Psoas muscle (tissue), 7 donors: ENCODE measurements at regions not wholly inside any gene's neighbourhood (a gene's known extent, or its start where the extent isn't known, plus 50 kb on each side); places are given as distances from the start of the nearest gene placed in this dataset.

Experiments
- ATAC-seq, 4 donors: fragments of 200-7000 bp; cut with Tn5 transposase; one replicate each; pipeline ENCODE4 v1.9.1; 2020; ENCODE audit warnings: moderate library complexity in 3 of 4, mild to moderate bottlenecking in 2 of 4
- DNase-seq, 2 donors: peaks; one replicate each; pipeline ENCODE4 v3.0.0-alpha.2; 2020
- H3K27ac ChIP-seq: fragments of 200-600 bp; one replicate; pipeline ENCODE4 v1.8.0; 2022
- H3K27me3 ChIP-seq, 3 donors: fragments of 200-600 bp in 1 of 3; one replicate each; pipeline versions ENCODE4 v1.6.1 to v1.8.0; 2013 to 2022; ENCODE audit warnings: low read length in 2 of 3, mild to moderate bottlenecking in 2 of 3, moderate library complexity in 1 of 3; ENCODE audit not compliant: insufficient read depth in 3 of 3
- H3K36me3 ChIP-seq, 2 donors: fragments of 200-600 bp in 1 of 2; one replicate each; pipeline versions ENCODE4 v1.6.1 to v1.8.0; 2013 to 2022; ENCODE audit warnings: low read depth in 1 of 2, mild to moderate bottlenecking in 1 of 2, moderate library complexity in 1 of 2; ENCODE audit not compliant: insufficient read depth in 1 of 2
- H3K4me1 ChIP-seq: fragments of 200-600 bp; one replicate; pipeline ENCODE4 v1.8.0; 2022
- H3K4me3 ChIP-seq: fragments of 200-600 bp; one replicate; pipeline ENCODE4 v1.8.0; 2022; ENCODE audit warnings: mild to moderate bottlenecking
- H3K9me3 ChIP-seq: fragments of 200-600 bp; one replicate; pipeline ENCODE4 v1.8.0; 2022
- WGBS, 3 donors: extraction: QIAGEN DNeasy Blood & Tissue Kit; methylation state at CpG; one replicate each; pipeline versions ENCODE4 v1.1.6 to v1.1.7; 2013; 5-methylcytosine and 5-hydroxymethylcytosine counted together
- intact Hi-C, 2 donors: fragments of 100-400 bp; cut with DNase I; formaldehyde crosslinking; loops; one replicate each; pipeline versions ENCODE4 v1.11.0 to v1.14.2; 2022
- TF ChIP-seq, protein P1 (sequence below): fragments of 200-600 bp; IDR thresholded peaks from one replicate; pipeline ENCODE4 v1.8.0; 2022; ENCODE audit warnings: antibody characterized with exemption
- donor health status: healthy with polysubstance abuse.
- donor health status: DM: no; HTN: no; CAD: no; lungs with moderate emphysema.
- donor health status: Bipolar disorder and iron deficiency.
- donor health status: healthy.
- donor health status: DM: yes; HTN: yes; CAD: no.
- donor health status: DM: no; HTN: no; CAD: no.
- donor health status: DM: yes; HTN: yes; CAD: no.

DNA sequence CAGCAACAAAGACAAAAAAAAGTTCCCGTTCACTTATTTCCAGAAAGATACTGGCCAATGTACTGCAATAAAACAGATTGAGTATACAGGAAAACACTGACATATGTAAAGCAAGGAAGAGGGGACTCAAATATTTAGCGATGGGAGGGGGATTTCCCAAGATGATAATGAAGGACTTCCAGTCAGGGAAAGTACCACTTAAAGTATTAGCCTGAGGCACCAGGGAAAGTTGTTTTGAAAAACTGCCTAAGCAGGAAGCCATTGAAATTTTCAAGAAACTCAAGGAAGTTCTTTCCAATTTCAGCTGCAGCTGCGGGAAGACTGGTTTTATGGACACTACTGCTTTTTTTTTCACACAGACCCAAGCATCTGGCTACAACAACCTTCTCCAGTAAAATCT is 1007.4 kb upstream of the NOVA1 start:
- Histone ChIP-seq H3K4me1 (no peaks in the 10 kb centered on the region), H3K27me3 (no peaks in the 10 kb centered on the region), H3K36me3 (no peaks in the 10 kb centered on the region), H3K27ac (no peak overlapping the region), H3K9me3 (no peaks in the 10 kb centered on the region), H3K4me3 (no peak overlapping the region)
- 32 to 41% (median 40%) methylated on average over 3 of the region's 3 CpGs for WGBS, 3 donors
- intact Hi-C loops = no loop called here
- DNase-seq (no peak), ATAC-seq (no peak)
- TF ChIP-seq, protein P1, sequence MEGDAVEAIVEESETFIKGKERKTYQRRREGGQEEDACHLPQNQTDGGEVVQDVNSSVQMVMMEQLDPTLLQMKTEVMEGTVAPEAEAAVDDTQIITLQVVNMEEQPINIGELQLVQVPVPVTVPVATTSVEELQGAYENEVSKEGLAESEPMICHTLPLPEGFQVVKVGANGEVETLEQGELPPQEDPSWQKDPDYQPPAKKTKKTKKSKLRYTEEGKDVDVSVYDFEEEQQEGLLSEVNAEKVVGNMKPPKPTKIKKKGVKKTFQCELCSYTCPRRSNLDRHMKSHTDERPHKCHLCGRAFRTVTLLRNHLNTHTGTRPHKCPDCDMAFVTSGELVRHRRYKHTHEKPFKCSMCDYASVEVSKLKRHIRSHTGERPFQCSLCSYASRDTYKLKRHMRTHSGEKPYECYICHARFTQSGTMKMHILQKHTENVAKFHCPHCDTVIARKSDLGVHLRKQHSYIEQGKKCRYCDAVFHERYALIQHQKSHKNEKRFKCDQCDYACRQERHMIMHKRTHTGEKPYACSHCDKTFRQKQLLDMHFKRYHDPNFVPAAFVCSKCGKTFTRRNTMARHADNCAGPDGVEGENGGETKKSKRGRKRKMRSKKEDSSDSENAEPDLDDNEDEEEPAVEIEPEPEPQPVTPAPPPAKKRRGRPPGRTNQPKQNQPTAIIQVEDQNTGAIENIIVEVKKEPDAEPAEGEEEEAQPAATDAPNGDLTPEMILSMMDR = no peak

DNA sequence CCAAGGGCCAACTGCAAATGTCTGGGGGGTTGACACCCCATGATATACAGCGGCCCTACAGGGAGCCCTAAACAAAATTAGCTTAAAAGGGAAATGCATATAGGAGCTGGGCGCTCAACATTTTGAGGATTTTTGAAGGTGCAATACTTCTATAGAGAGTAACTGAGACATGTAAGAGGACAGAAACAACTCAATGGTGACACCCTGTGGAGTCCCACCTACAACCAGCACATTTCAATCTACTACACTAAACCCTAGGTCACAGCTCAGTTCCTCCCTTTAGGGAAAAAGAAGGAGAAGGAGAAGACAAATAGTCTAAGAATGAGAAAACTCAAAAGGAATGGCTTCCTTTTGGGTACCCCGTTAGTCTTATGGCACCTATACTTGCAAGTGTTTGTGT is 1010.5 kb upstream of the NOVA1 start:
- DNase-seq (no peak), ATAC-seq (no peak)
- Histone ChIP-seq H3K27ac (no peak overlapping the region), H3K36me3 (no peaks in the 10 kb centered on the region), H3K4me1 (no peaks in the 10 kb centered on the region), H3K9me3 (no peaks in the 10 kb centered on the region), H3K27me3 (no peaks in the 10 kb centered on the region), H3K4me3 (no peak overlapping the region)
- TF ChIP-seq, protein P1 = no peak
- intact Hi-C loops = no loop called here
- WGBS, 3 donors = 83 to 89% (median 85%) methylated on average over 3 of the region's 3 CpGs

DNA sequence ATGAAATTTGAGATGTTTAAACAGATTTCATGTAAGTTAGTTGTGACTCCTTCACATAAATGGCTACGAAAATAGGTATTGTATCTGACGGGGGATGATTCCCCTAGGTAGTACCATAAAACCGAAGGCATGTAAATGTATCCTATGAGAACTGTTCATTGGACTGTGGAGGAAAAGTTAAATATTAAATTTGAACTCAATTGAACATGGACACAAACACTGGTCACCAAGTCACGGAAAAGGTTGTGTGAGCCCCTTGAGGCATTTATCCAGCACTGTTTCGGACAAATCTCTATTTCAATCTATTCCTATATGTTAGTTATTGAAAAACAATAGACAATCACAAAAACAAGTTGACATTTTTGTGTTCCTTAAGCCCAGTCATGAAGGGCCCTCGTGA is 1014.3 kb upstream of the NOVA1 start:
- WGBS, 3 donors = 78 to 84% (median 82%) methylated on average over 6 of the region's 6 CpGs
- no peak for DNase-seq
- no peaks in the 10 kb centered on the region for H3K27me3 ChIP-seq
- no peak overlapping the region for H3K4me3 ChIP-seq
- no peak for ATAC-seq
- H3K36me3 ChIP-seq = no peaks in the 10 kb centered on the region
- intact Hi-C loops = no loop called here
- H3K27ac ChIP-seq = no peak overlapping the region
- no peaks in the 10 kb centered on the region for H3K4me1 ChIP-seq
- no peaks in the 10 kb centered on the region for H3K9me3 ChIP-seq
- TF ChIP-seq, protein P1 = no peak

DNA sequence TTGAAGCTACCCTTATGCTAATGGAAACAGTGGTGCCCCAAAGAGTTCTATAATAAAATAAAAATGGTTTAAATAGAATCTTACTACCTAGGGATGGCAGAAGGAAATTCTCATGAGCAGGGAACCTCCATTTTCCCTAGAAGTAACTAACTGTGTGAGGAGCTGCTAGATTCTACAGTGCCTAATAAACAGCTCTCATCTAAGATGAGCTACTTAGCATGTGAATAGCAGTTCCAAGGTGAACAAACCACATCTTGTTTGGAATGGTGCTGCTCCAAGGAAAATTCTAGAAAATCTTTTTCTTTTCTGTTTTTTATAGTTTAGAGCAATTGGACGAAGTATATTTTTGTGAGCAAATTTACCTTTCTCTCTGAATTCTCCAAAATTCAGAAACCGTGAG is 1015.3 kb upstream of the NOVA1 start:
- Histone ChIP-seq H3K27ac (no peak overlapping the region), H3K27me3 (no peaks in the 10 kb centered on the region), H3K4me1 (no peaks in the 10 kb centered on the region), H3K4me3 (no peak overlapping the region), H3K36me3 (no peaks in the 10 kb centered on the region), H3K9me3 (no peaks in the 10 kb centered on the region)
- ATAC-seq = no peak
- 84 to 88% (median 85%) methylated on average over 2 of the region's 2 CpGs for WGBS, 3 donors
- no peak for DNase-seq
- intact Hi-C loops = no loop called here
- TF ChIP-seq, protein P1 = no peak

DNA sequence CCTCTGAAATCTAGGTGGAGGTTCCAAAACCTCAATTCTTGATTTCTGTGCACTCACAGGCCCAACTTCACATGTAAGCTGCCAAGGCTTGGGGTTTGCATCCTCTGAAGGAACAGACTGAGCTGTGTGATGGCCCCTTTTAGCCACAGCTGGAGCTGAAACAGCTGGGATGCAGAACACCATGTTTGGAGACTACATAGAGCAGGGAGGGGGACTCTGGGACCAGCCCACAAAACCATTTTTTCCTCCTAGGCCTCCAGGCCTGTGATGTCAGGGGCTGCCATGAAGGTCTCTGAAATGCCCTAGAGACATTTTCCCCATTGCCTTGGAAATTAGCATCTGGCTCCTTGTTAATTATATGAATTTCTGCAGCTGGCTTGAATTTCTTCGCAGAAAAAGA is 1025.9 kb upstream of the NOVA1 start:
- no peak for ATAC-seq
- Histone ChIP-seq H3K4me3 (no peak overlapping the region), H3K27me3 (no peaks in the 10 kb centered on the region), H3K4me1 (no peaks in the 10 kb centered on the region), H3K9me3 (no peaks in the 10 kb centered on the region), H3K27ac (no peak overlapping the region), H3K36me3 (no peaks in the 10 kb centered on the region)
- intact Hi-C loops = no loop called here
- 86 to 88% (median 87%) methylated on average over 1 of the region's 1 CpG for WGBS, 3 donors
- DNase-seq = no peak
- TF ChIP-seq, protein P1 = no peak
